Neural progenitor cell (in vitro differentiated cells): ENCODE measurements at regions not wholly inside any gene's neighbourhood (a gene's known extent, or its start where the extent isn't known, plus 50 kb on each side); places are given as distances from the start of the nearest gene placed in this dataset.

ENCODE experiments used
- DNase-seq: peaks from one replicate; pipeline ENCODE4 v3.0.0-alpha.2; 2016; ENCODE audit warnings: low spot score
- H2AFZ ChIP-seq: fragments of 200-600 bp; sonication (generic); replicated peaks from 2 replicates; pipeline ENCODE4 v1.6.1; 2016; ENCODE audit warnings: antibody characterized with exemption
- H3F3A ChIP-seq: fragments of 200-600 bp; sonication (generic); 2 replicates; pipeline ENCODE4 v1.6.1; 2016; ENCODE audit warnings: antibody characterized with exemption, low read depth
- H3K27ac ChIP-seq: fragments of 200-600 bp; sonication (generic); 2 replicates; pipeline ENCODE4 v1.5.1; 2016; ENCODE audit warnings: mild to moderate bottlenecking
- H3K27me3 ChIP-seq: fragments of 200-600 bp; sonication (generic); 2 replicates; pipeline ENCODE4 v1.6.1; 2016; ENCODE audit warnings: mild to moderate bottlenecking, moderate library complexity
- H3K36me3 ChIP-seq: fragments of 200-600 bp; sonication (generic); 2 replicates; pipeline ENCODE4 v1.5.1; 2016
- H3K4me1 ChIP-seq: fragments of 200-600 bp; sonication (generic); 2 replicates; pipeline ENCODE4 v1.6.1; 2016; ENCODE audit warnings: mixed run types
- H3K4me2 ChIP-seq: fragments of 200-600 bp; sonication (generic); 2 replicates; pipeline ENCODE4 v1.6.1; 2016
- H3K4me3 ChIP-seq: fragments of 200-600 bp; sonication (generic); 2 replicates; pipeline ENCODE4 v1.5.1; 2016
- H3K79me2 ChIP-seq: fragments of 200-600 bp; sonication (generic); 2 replicates; pipeline ENCODE4 v1.6.1; 2016; ENCODE audit warnings: low read depth
- H3K9ac ChIP-seq: fragments of 200-600 bp; sonication (generic); 2 replicates; pipeline ENCODE4 v1.6.1; 2016
- H3K9me3 ChIP-seq: fragments of 200-600 bp; sonication (generic); 2 replicates; pipeline ENCODE4 v1.5.1; 2016; ENCODE audit warnings: low read depth
- H4K20me1 ChIP-seq: fragments of 200-600 bp; sonication (generic); 2 replicates; pipeline ENCODE4 v1.6.1; 2016; ENCODE audit warnings: low read depth
- H3K27ac Mint-ChIP-seq: 3 replicates; pipeline ENCODE4 v1.8.0; 2021; ENCODE audit warnings: mixed read lengths
- H3K27me3 Mint-ChIP-seq: 2 replicates; pipeline ENCODE4 v1.8.0; 2022; ENCODE audit warnings: low read depth, mild to moderate bottlenecking, inconsistent platforms, moderate library complexity, mixed read lengths; ENCODE audit not compliant: insufficient read depth
- H3K36me3 Mint-ChIP-seq: 3 replicates; pipeline ENCODE4 v1.8.0; 2021; ENCODE audit warnings: mixed read lengths
- H3K4me1 Mint-ChIP-seq: 3 replicates; pipeline ENCODE4 v1.8.0; 2021; ENCODE audit warnings: mixed read lengths
- H3K4me3 Mint-ChIP-seq: 3 replicates; pipeline ENCODE4 v1.8.0; 2021; ENCODE audit warnings: mild to moderate bottlenecking, moderate library complexity, mixed read lengths
- H3K9me3 Mint-ChIP-seq: 3 replicates; pipeline ENCODE4 v1.8.0; 2020; ENCODE audit warnings: mixed read lengths
- CTCF ChIP-seq: fragments of 200-600 bp; sonication (generic); IDR thresholded peaks from 2 replicates; pipeline ENCODE4 v1.5.1; 2017; ENCODE audit warnings: antibody characterized with exemption, mild to moderate bottlenecking
- EZH2 ChIP-seq: fragments of 200-600 bp; sonication (generic); IDR thresholded peaks from 2 replicates; pipeline ENCODE4 v1.6.1; 2017; ENCODE audit warnings: antibody characterized with exemption, mild to moderate bottlenecking, moderate library complexity
- EZH2phosphoT487 ChIP-seq: fragments of 200-600 bp; sonication (generic); IDR thresholded peaks from 2 replicates; pipeline ENCODE4 v1.6.1; 2017; ENCODE audit warnings: antibody characterized with exemption

- no peak overlapping the region for H3K9ac ChIP-seq
- no peaks in the 10 kb centered on the region for H3K9me3 ChIP-seq
- H3K4me1 ChIP-seq: no peaks in the 10 kb centered on the region
- no peaks in the 10 kb centered on the region for H3K9me3 Mint-ChIP-seq
- no peaks in the 10 kb centered on the region for H3F3A ChIP-seq
- no peak overlapping the region for H2AFZ ChIP-seq
- no peaks in the 10 kb centered on the region for H3K27me3 Mint-ChIP-seq
- peak; percentile 8 for DNase-seq
- no peaks in the 10 kb centered on the region for H3K27me3 ChIP-seq
- H3K4me2 ChIP-seq: no peak overlapping the region
- H3K4me3 ChIP-seq: no peak overlapping the region
- no peak overlapping the region for H3K27ac Mint-ChIP-seq
- no peaks in the 10 kb centered on the region for H3K36me3 Mint-ChIP-seq
- TF ChIP-seq EZH2phosphoT487: no peak
- TF ChIP-seq EZH2: no peak
- TF ChIP-seq CTCF: no peak
- H3K79me2 ChIP-seq: no peaks in the 10 kb centered on the region
- H4K20me1 ChIP-seq: no peaks in the 10 kb centered on the region
- no peaks in the 10 kb centered on the region for H3K4me1 Mint-ChIP-seq
- no peak overlapping the region for H3K27ac ChIP-seq
- no peaks in the 10 kb centered on the region for H3K36me3 ChIP-seq
- no peak overlapping the region for H3K4me3 Mint-ChIP-seq
Measured at GRCh38 chr16:63239065-63239570, 1202.9 kb upstream of the CDH8 start.

- Mint-ChIP-seq H3K27ac (no peak overlapping the region), H3K27me3 (no peaks in the 10 kb centered on the region), H3K36me3 (no peaks in the 10 kb centered on the region), H3K4me3 (no peak overlapping the region), H3K9me3 (no peaks in the 10 kb centered on the region), H3K4me1 (no peaks in the 10 kb centered on the region)
- no peak overlapping the region for H3K27ac ChIP-seq
- H3K9me3 ChIP-seq: no peaks in the 10 kb centered on the region
- H3K4me1 ChIP-seq: no peaks in the 10 kb centered on the region
- TF ChIP-seq EZH2 (no peak), EZH2phosphoT487 (no peak), CTCF (no peak)
- no peaks in the 10 kb centered on the region for H3F3A ChIP-seq
- H3K36me3 ChIP-seq: no peaks in the 10 kb centered on the region
- H4K20me1 ChIP-seq: no peaks in the 10 kb centered on the region
- no peaks in the 10 kb centered on the region for H3K27me3 ChIP-seq
- no peak overlapping the region for H3K4me2 ChIP-seq
- no peaks in the 10 kb centered on the region for H3K79me2 ChIP-seq
- no peak overlapping the region for H3K4me3 ChIP-seq
- DNase-seq: no peak
- H2AFZ ChIP-seq: no peak overlapping the region
- no peak overlapping the region for H3K9ac ChIP-seq
Measured at GRCh38 chr16:63230421-63231040, 1194.3 kb upstream of the CDH8 start.

GRCh38 chr16:63228259-63228658 is 1192.0 kb upstream of the CDH8 start:
- H3K4me2 ChIP-seq: no peak overlapping the region
- no peak overlapping the region for H3K4me3 Mint-ChIP-seq
- H3K27ac Mint-ChIP-seq: no peak overlapping the region
- no peaks in the 10 kb centered on the region for H3K36me3 Mint-ChIP-seq
- H3K4me1 Mint-ChIP-seq: no peaks in the 10 kb centered on the region
- no peaks in the 10 kb centered on the region for H3F3A ChIP-seq
- no peaks in the 10 kb centered on the region for H3K9me3 ChIP-seq
- H4K20me1 ChIP-seq: no peaks in the 10 kb centered on the region
- H3K79me2 ChIP-seq: no peaks in the 10 kb centered on the region
- TF ChIP-seq EZH2phosphoT487 (no peak), CTCF (no peak), EZH2 (no peak)
- H3K9ac ChIP-seq: no peak overlapping the region
- no peaks in the 10 kb centered on the region for H3K36me3 ChIP-seq
- H3K27ac ChIP-seq: no peak overlapping the region
- no peak overlapping the region for H3K4me3 ChIP-seq
- H3K4me1 ChIP-seq: no peaks in the 10 kb centered on the region
- DNase-seq: no peak
- no peaks in the 10 kb centered on the region for H3K9me3 Mint-ChIP-seq
- no peaks in the 10 kb centered on the region for H3K27me3 Mint-ChIP-seq
- H3K27me3 ChIP-seq: no peaks in the 10 kb centered on the region
- H2AFZ ChIP-seq: no peak overlapping the region
